ENCODE measurements at regions not wholly inside any gene's neighbourhood (a gene's known extent, or its start where the extent isn't known, plus 50 kb on each side); places are given as distances from the start of the nearest gene placed in this dataset.
"Not testable (repeated sequence)": the region's sequence is repeated elsewhere in the genome, so short reads cannot be mapped to it uniquely, and the experiment has no call there.

- no peaks in the 10 kb centered on the region for H3K27me3 ChIP-seq
- H3K36me3 ChIP-seq: no peaks in the 10 kb centered on the region
- no peak overlapping the region for H3K4me3 ChIP-seq
- peaks cover 5 to 20% (median 9%) of the 10 kb centered on the region in 11 experiments; a peak in 16 of 22 replicates for H3K9me3 ChIP-seq (replicated peaks in 1 of 11)
- TF ChIP-seq Cebpa-rat (IDR thresholded peaks at IDR 0.05): no peak
- no peak overlapping the region for H3K4me2 ChIP-seq
- H3K27ac ChIP-seq: no peak overlapping the region
- peaks cover 13 to 22% (median 16%) of the 10 kb centered on the region in 10 experiments for H3K4me1 ChIP-seq
- H3K9ac ChIP-seq: no peak overlapping the region
- H4K20me1 ChIP-seq: no peaks in the 10 kb centered on the region
Observed at GRCh38 chr4:170386971-170387370, 297.2 kb upstream of the AADAT start.

GRCh38 chr4:170386511-170386910 lies 296.8 kb upstream of the AADAT start:
- Histone ChIP-seq H3K9me3 (replicated peaks in 1 of 11) (peaks cover 5 to 20% (median 9%) of the 10 kb centered on the region in 11 experiments; a peak in 16 of 22 replicates), H3K27ac (no peak overlapping the region), H3K4me1 (peaks cover 10 to 17% (median 12%) of the 10 kb centered on the region in 10 experiments), H3K27me3 (no peaks in the 10 kb centered on the region), H3K36me3 (no peaks in the 10 kb centered on the region), H3K9ac (no peak overlapping the region), H4K20me1 (no peaks in the 10 kb centered on the region), H3K4me2 (no peak overlapping the region), H3K4me3 (no peak overlapping the region)
- TF ChIP-seq Cebpa-rat (IDR thresholded peaks at IDR 0.05): no peak

GRCh38 chr4:170374770-170375169 lies 285.0 kb upstream of the AADAT start:
- Histone ChIP-seq H4K20me1 (no peaks in the 10 kb centered on the region), H3K4me2 (no peak overlapping the region), H3K4me1 (no peaks in the 10 kb centered on the region), H3K36me3 (no peaks in the 10 kb centered on the region), H3K9me3 (replicated peaks in 1 of 11) (peaks cover 27 to 45% (median 36%) of the 10 kb centered on the region in 11 experiments; a peak in 21 of 22 replicates), H3K4me3 (no peak overlapping the region), H3K27me3 (no peaks in the 10 kb centered on the region), H3K9ac (no peak overlapping the region), H3K27ac (no peak overlapping the region)
- no peak for TF ChIP-seq Cebpa-rat (IDR thresholded peaks at IDR 0.05)

GRCh38 chr4:170348945-170349344 lies 259.2 kb upstream of the AADAT start:
- no peak overlapping the region for H3K9ac ChIP-seq
- no peaks in the 10 kb centered on the region for H3K9me3 ChIP-seq (replicated peaks in 1 of 11)
- H3K36me3 ChIP-seq: no peaks in the 10 kb centered on the region
- no peaks in the 10 kb centered on the region for H4K20me1 ChIP-seq
- H3K27me3 ChIP-seq: no peaks in the 10 kb centered on the region
- H3K4me1 ChIP-seq: no peaks in the 10 kb centered on the region
- no peak for TF ChIP-seq Cebpa-rat (IDR thresholded peaks at IDR 0.05)
- no peak overlapping the region for H3K4me2 ChIP-seq
- H3K27ac ChIP-seq: no peak overlapping the region
- H3K4me3 ChIP-seq: no peak overlapping the region

- H3K9ac ChIP-seq; H3K36me3 ChIP-seq; H4K20me1 ChIP-seq; H3K9me3 ChIP-seq (replicated peaks in 1 of 11); H3K27me3 ChIP-seq; H3K27ac ChIP-seq; H3K4me2 ChIP-seq; H3K4me1 ChIP-seq; H3K4me3 ChIP-seq: not testable (repeated sequence)
Observed at GRCh38 chr4:170347191-170347590, 257.4 kb upstream of the AADAT start.

- TF ChIP-seq Cebpa-rat (IDR thresholded peaks at IDR 0.05): no peak
- Histone ChIP-seq H3K27me3 (no peaks in the 10 kb centered on the region), H3K9me3 (replicated peaks in 1 of 11) (peaks cover 8 to 28% (median 14%) of the 10 kb centered on the region in 11 experiments), H3K4me3 (no peak overlapping the region), H3K9ac (no peak overlapping the region), H3K4me1 (no peaks in the 10 kb centered on the region), H3K4me2 (no peak overlapping the region), H4K20me1 (no peaks in the 10 kb centered on the region), H3K36me3 (no peaks in the 10 kb centered on the region), H3K27ac (no peak overlapping the region)
Observed at GRCh38 chr4:170339522-170339921, 249.8 kb upstream of the AADAT start.

GRCh38 chr4:170336238-170336775 lies 246.6 kb upstream of the AADAT start:
- no peak overlapping the region for H3K4me3 ChIP-seq
- H4K20me1 ChIP-seq: no peaks in the 10 kb centered on the region
- no peak for TF ChIP-seq Cebpa-rat (IDR thresholded peaks at IDR 0.05)
- no peak overlapping the region for H3K27ac ChIP-seq
- no peaks in the 10 kb centered on the region for H3K36me3 ChIP-seq
- H3K9ac ChIP-seq: no peak overlapping the region
- no peak overlapping the region for H3K4me2 ChIP-seq
- peaks cover 8 to 27% (median 14%) of the 10 kb centered on the region in 11 experiments for H3K9me3 ChIP-seq (replicated peaks in 1 of 11)
- H3K4me1 ChIP-seq: no peaks in the 10 kb centered on the region
- no peaks in the 10 kb centered on the region for H3K27me3 ChIP-seq

- peaks cover 12 to 33% (median 19%) of the 10 kb centered on the region in 11 experiments for H3K9me3 ChIP-seq (replicated peaks in 1 of 11)
- TF ChIP-seq Cebpa-rat (IDR thresholded peaks at IDR 0.05): no peak
- H3K4me2 ChIP-seq: peak overlapping the region in 5 of 11 experiments; percentile 14 to 49 (median 22); a peak in 6 of 22 replicates
- no peaks in the 10 kb centered on the region for H4K20me1 ChIP-seq
- no peak overlapping the region for H3K9ac ChIP-seq
- H3K27ac ChIP-seq: no peak overlapping the region
- peaks cover 0 to 16% (median 2%) of the 10 kb centered on the region in 10 experiments; a peak in 8 of 20 replicates for H3K4me1 ChIP-seq
- H3K36me3 ChIP-seq: no peaks in the 10 kb centered on the region
- no peak overlapping the region for H3K4me3 ChIP-seq
- H3K27me3 ChIP-seq: no peaks in the 10 kb centered on the region
Observed at GRCh38 chr4:170325599-170325998, 235.8 kb upstream of the AADAT start.

GRCh38 chr4:170323623-170324022 lies 233.9 kb upstream of the AADAT start:
- no peak for TF ChIP-seq Cebpa-rat (IDR thresholded peaks at IDR 0.05)
- Histone ChIP-seq H3K27ac (no peak overlapping the region), H3K9me3 (replicated peaks in 1 of 11) (peaks cover 12 to 33% (median 19%) of the 10 kb centered on the region in 11 experiments), H3K27me3 (no peaks in the 10 kb centered on the region), H3K4me1 (peaks cover 0 to 16% (median 2%) of the 10 kb centered on the region in 10 experiments; a peak in 8 of 20 replicates), H3K36me3 (no peaks in the 10 kb centered on the region), H3K4me2 (no peak overlapping the region), H3K9ac (no peak overlapping the region), H3K4me3 (peak overlapping the region in 1 of 10 experiments; percentile 1; a peak in 1 of 20 replicates), H4K20me1 (no peaks in the 10 kb centered on the region)

- H3K27me3 ChIP-seq: no peaks in the 10 kb centered on the region
- H3K36me3 ChIP-seq: no peaks in the 10 kb centered on the region
- no peak overlapping the region for H3K27ac ChIP-seq
- no peak overlapping the region for H3K4me2 ChIP-seq
- H3K9ac ChIP-seq: no peak overlapping the region
- no peaks in the 10 kb centered on the region for H3K9me3 ChIP-seq (replicated peaks in 1 of 11)
- no peaks in the 10 kb centered on the region for H3K4me1 ChIP-seq
- no peak overlapping the region for H3K4me3 ChIP-seq
- no peaks in the 10 kb centered on the region for H4K20me1 ChIP-seq
- TF ChIP-seq Cebpa-rat (IDR thresholded peaks at IDR 0.05): no peak
Observed at GRCh38 chr4:170307182-170307581, 217.4 kb upstream of the AADAT start.

All from BLaER1 treated with 17β-estradiol and CSF1 and Interleukin-3, amounts not matched to agents 10 nM and 100 nM (cell line).